ENCODE measurements at regions not wholly inside any gene's neighbourhood (a gene's known extent, or its start where the extent isn't known, plus 50 kb on each side); places are given as distances from the start of the nearest gene placed in this dataset.

GRCh38 chr3:148457886-148458285, 239.8 kb upstream of the AGTR1 start:
- CTCF ChIA-PET, result no interaction called here

More at GRCh38 chr3:148457886-148458285, 239.8 kb upstream of the AGTR1 start:
- H3K4me3 ChIP-seq (ENCODE audit: insufficient read depth, low read depth, low read length), result no peak overlapping the region
- no peak overlapping the region for H3K23ac ChIP-seq (ENCODE audit: low read depth, low read length)
- no peaks in the 10 kb centered on the region for H4K20me1 ChIP-seq (ENCODE audit: insufficient read depth, low read length)
- intact Hi-C loops (cut with micrococcal nuclease) (no loop called here), dilution Hi-C loops (cut with HindIII; ENCODE audit: low sequenced_read_pairs, unreplicated experiment) (no loop called here), in situ Hi-C loops (cut with MboI; ENCODE audit: low sequenced_read_pairs) (no loop called here)
- H3K4ac ChIP-seq (ENCODE audit: low read depth, low read length), result no peak overlapping the region
- ATAC-seq (ENCODE audit: low read depth) (no peak), DNase-seq (no peak)
- no peak overlapping the region for H2AK5ac ChIP-seq (ENCODE audit: low read depth, low read length)
- H3K4me2 ChIP-seq (ENCODE audit: low read depth, low read length), result no peak overlapping the region
- H3K79me1 ChIP-seq (ENCODE audit: low read depth in 1 of 2, low read length in 2 of 2), result no peaks in the 10 kb centered on the region
- H4K91ac ChIP-seq (ENCODE audit: insufficient read depth, low read depth, low read length), result no peak overlapping the region
- no CpG with 5 or more reads among the region's 1 CpG for WGBS, 2 experiments (ENCODE audit: extremely low coverage in 2 of 2, insufficient read length in 1 of 2)
- H3K9ac ChIP-seq (ENCODE audit: low read depth, low read length), result no peak overlapping the region
- no peak overlapping the region for H3K18ac ChIP-seq (ENCODE audit: low read depth, low read length)
- H4K5ac ChIP-seq (ENCODE audit: low read depth, low read length), result no peak overlapping the region
- H2BK15ac ChIP-seq (ENCODE audit: low read depth, low read length), result no peak overlapping the region
- H3K14ac ChIP-seq (replicated peaks; ENCODE audit: low read depth, low read length), result no peak overlapping the region
- no peaks in the 10 kb centered on the region for H3K9me1 ChIP-seq (ENCODE audit: insufficient read depth, low read length)
- no peak overlapping the region for H2AFZ ChIP-seq (replicated peaks; ENCODE audit: low read length, poor library complexity)
- no peak overlapping the region for H3K27ac ChIP-seq (ENCODE audit: insufficient read depth, low read length)
- POLR2A ChIA-PET (ENCODE audit: unreplicated experiment), result no interaction called here
- H2BK120ac ChIP-seq (ENCODE audit: low read depth, low read length), result no peak overlapping the region
- no peak overlapping the region for H2AK9ac ChIP-seq (replicated peaks; ENCODE audit: low read depth, low read length, poor library complexity)
- H3K9me3 ChIP-seq (ENCODE audit: control insufficient read depth, insufficient read depth, low read length), result no peaks in the 10 kb centered on the region
- no peaks in the 10 kb centered on the region for H3K36me3 ChIP-seq (ENCODE audit: control insufficient read depth, insufficient read depth, low read length)
- no peaks in the 10 kb centered on the region for H3K27me3 ChIP-seq (ENCODE audit: control insufficient read depth, insufficient read depth, low read length)
- H4K8ac ChIP-seq (ENCODE audit: low read depth in 2 of 2, low read length in 2 of 2), result no peak overlapping the region
- no peak overlapping the region for H3K56ac ChIP-seq (ENCODE audit: extremely low read depth, insufficient read depth, low read length)
- TF ChIP-seq BHLHE40 (IDR thresholded peaks at IDR 0.05; ENCODE audit: low read depth, low read length), result no peak
- no peak for TF ChIP-seq CEBPB (IDR thresholded peaks at IDR 0.05; ENCODE audit: low read depth, low read length)
- no peak for TF ChIP-seq RCOR1 (IDR thresholded peaks at IDR 0.05; ENCODE audit: insufficient replicate concordance, low read length)
- TF ChIP-seq, protein P1, sequence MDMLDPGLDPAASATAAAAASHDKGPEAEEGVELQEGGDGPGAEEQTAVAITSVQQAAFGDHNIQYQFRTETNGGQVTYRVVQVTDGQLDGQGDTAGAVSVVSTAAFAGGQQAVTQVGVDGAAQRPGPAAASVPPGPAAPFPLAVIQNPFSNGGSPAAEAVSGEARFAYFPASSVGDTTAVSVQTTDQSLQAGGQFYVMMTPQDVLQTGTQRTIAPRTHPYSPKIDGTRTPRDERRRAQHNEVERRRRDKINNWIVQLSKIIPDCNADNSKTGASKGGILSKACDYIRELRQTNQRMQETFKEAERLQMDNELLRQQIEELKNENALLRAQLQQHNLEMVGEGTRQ (IDR thresholded peaks at IDR 0.05; ENCODE audit: low read depth, low read length), result no peak
- no peak for TF ChIP-seq CTCF (conservative IDR thresholded peaks at IDR 0.05; ENCODE audit: low read depth, low read length)
- TF ChIP-seq SMC3 (IDR thresholded peaks at IDR 0.05; ENCODE audit: low read depth, low read length), result no peak
- no peak for TF ChIP-seq MXI1 (IDR thresholded peaks at IDR 0.05; ENCODE audit: borderline replicate concordance, low read depth, low read length)
- no peak for TF ChIP-seq POLR2A (IDR thresholded peaks at IDR 0.05; ENCODE audit: low read depth, low read length)
- no peak for TF ChIP-seq RAD21 (IDR thresholded peaks at IDR 0.05; ENCODE audit: low read length)
- TF ChIP-seq, protein P2, sequence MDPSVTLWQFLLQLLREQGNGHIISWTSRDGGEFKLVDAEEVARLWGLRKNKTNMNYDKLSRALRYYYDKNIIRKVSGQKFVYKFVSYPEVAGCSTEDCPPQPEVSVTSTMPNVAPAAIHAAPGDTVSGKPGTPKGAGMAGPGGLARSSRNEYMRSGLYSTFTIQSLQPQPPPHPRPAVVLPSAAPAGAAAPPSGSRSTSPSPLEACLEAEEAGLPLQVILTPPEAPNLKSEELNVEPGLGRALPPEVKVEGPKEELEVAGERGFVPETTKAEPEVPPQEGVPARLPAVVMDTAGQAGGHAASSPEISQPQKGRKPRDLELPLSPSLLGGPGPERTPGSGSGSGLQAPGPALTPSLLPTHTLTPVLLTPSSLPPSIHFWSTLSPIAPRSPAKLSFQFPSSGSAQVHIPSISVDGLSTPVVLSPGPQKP (IDR thresholded peaks at IDR 0.05; ENCODE audit: borderline replicate concordance, low read depth, low read length), result no peak
- no peak for TF ChIP-seq NFE2L2 (IDR thresholded peaks at IDR 0.05; ENCODE audit: low read depth, low read length)
- TF ChIP-seq CHD1 (IDR thresholded peaks at IDR 0.05; ENCODE audit: low read depth, low read length), result no peak
- no peak for TF ChIP-seq MAFK (IDR thresholded peaks at IDR 0.05; ENCODE audit: low read depth, low read length)
- BruUV-seq (replicated peaks), result no TSS peak
- H3K4me1 ChIP-seq (ENCODE audit: control insufficient read depth, insufficient read depth, low read length), result no peaks in the 10 kb centered on the region
- H2BK5ac ChIP-seq (ENCODE audit: low read depth, low read length, poor library complexity, severe bottlenecking), result no peak overlapping the region
- H2BK20ac ChIP-seq (ENCODE audit: low read depth, low read length), result no peak overlapping the region

Data from IMR-90 (cell line).